ENCODE measurements at regions not wholly inside any gene's neighbourhood (a gene's known extent, or its start where the extent isn't known, plus 50 kb on each side); places are given as distances from the start of the nearest gene placed in this dataset.

GRCh38 chr3:101964861-101965260 lies 115.5 kb downstream of the NFKBIZ start:
- Mint-ChIP-seq H3K4me1 (ENCODE audit: low read depth, unreplicated experiment) (peaks cover 24% of the 10 kb centered on the region), H3K36me3 (ENCODE audit: insufficient read depth, unreplicated experiment) (no peaks in the 10 kb centered on the region), H3K27ac (ENCODE audit: unreplicated experiment) (no peak overlapping the region), H3K9me3 (ENCODE audit: low read depth, unreplicated experiment) (peaks cover 6% of the 10 kb centered on the region), H3K4me3 (ENCODE audit: low read depth, unreplicated experiment) (no peak overlapping the region), H3K27me3 (ENCODE audit: unreplicated experiment) (no peaks in the 10 kb centered on the region)
- no peak for DNase-seq
- BruUV-seq (replicated peaks) = no TSS peak
- intact Hi-C loops (cut with micrococcal nuclease; ENCODE audit: unreplicated experiment) = no loop called here
- no peak for TF ChIP-seq CTCF (IDR thresholded peaks at IDR 0.05; ENCODE audit: unreplicated experiment)
- CTCF ChIA-PET = no interaction called here

- TF ChIP-seq CTCF (IDR thresholded peaks at IDR 0.05; ENCODE audit: unreplicated experiment) = no peak
- H3K9me3 Mint-ChIP-seq (ENCODE audit: low read depth, unreplicated experiment) = peaks cover 7% of the 10 kb centered on the region
- no peak overlapping the region for H3K27ac Mint-ChIP-seq (ENCODE audit: unreplicated experiment)
- CTCF ChIA-PET = no interaction called here
- no peak overlapping the region for H3K4me3 Mint-ChIP-seq (ENCODE audit: low read depth, unreplicated experiment)
- DNase-seq = no peak
- intact Hi-C loops (cut with micrococcal nuclease; ENCODE audit: unreplicated experiment) = no loop called here
- no peaks in the 10 kb centered on the region for H3K36me3 Mint-ChIP-seq (ENCODE audit: insufficient read depth, unreplicated experiment)
- H3K4me1 Mint-ChIP-seq (ENCODE audit: low read depth, unreplicated experiment) = peaks cover 24% of the 10 kb centered on the region
- no peaks in the 10 kb centered on the region for H3K27me3 Mint-ChIP-seq (ENCODE audit: unreplicated experiment)
- BruUV-seq (replicated peaks) = no TSS peak
Observed at GRCh38 chr3:101966226-101966625, 116.9 kb downstream of the NFKBIZ start.

- BruUV-seq (replicated peaks) = no TSS peak
- no peak overlapping the region for H3K27ac Mint-ChIP-seq (ENCODE audit: unreplicated experiment)
- no peaks in the 10 kb centered on the region for H3K36me3 Mint-ChIP-seq (ENCODE audit: insufficient read depth, unreplicated experiment)
- peaks cover 11% of the 10 kb centered on the region for H3K4me1 Mint-ChIP-seq (ENCODE audit: low read depth, unreplicated experiment)
- H3K27me3 Mint-ChIP-seq (ENCODE audit: unreplicated experiment) = no peaks in the 10 kb centered on the region
- no peak overlapping the region for H3K4me3 Mint-ChIP-seq (ENCODE audit: low read depth, unreplicated experiment)
- CTCF ChIA-PET = no interaction called here
- H3K9me3 Mint-ChIP-seq (ENCODE audit: low read depth, unreplicated experiment) = peaks cover 7% of the 10 kb centered on the region
- no peak for TF ChIP-seq CTCF (IDR thresholded peaks at IDR 0.05; ENCODE audit: unreplicated experiment)
- DNase-seq = no peak
- intact Hi-C loops (cut with micrococcal nuclease; ENCODE audit: unreplicated experiment) = no loop called here
Observed at GRCh38 chr3:101970212-101970611, 120.9 kb downstream of the NFKBIZ start.

- no TSS peak for BruUV-seq (replicated peaks)
- no peak for TF ChIP-seq CTCF (IDR thresholded peaks at IDR 0.05; ENCODE audit: unreplicated experiment)
- Mint-ChIP-seq H3K4me1 (ENCODE audit: low read depth, unreplicated experiment) (peaks cover 15% of the 10 kb centered on the region), H3K27ac (ENCODE audit: unreplicated experiment) (no peak overlapping the region), H3K27me3 (ENCODE audit: unreplicated experiment) (no peaks in the 10 kb centered on the region), H3K4me3 (ENCODE audit: low read depth, unreplicated experiment) (no peak overlapping the region), H3K36me3 (ENCODE audit: insufficient read depth, unreplicated experiment) (no peaks in the 10 kb centered on the region), H3K9me3 (ENCODE audit: low read depth, unreplicated experiment) (peaks cover 7% of the 10 kb centered on the region)
- CTCF ChIA-PET = no interaction called here
- intact Hi-C loops (cut with micrococcal nuclease; ENCODE audit: unreplicated experiment) = no loop called here
- DNase-seq = no peak
Observed at GRCh38 chr3:101970905-101971304, 121.6 kb downstream of the NFKBIZ start.

All from Calu3 (cell line).